SK-N-SH (cell line): ENCODE measurements at regions not wholly inside any gene's neighbourhood (a gene's known extent, or its start where the extent isn't known, plus 50 kb on each side); places are given as distances from the start of the nearest gene placed in this dataset.

Experiments
- CTCF ChIA-PET: fragments of 300-600, 350-600 bp; formaldehyde crosslinking; extraction: SDS; loops from one replicate; lab custom pipeline; 2021; lab: Yijun Ruan, JAX
- POLR2A ChIA-PET: fragments of 350-600 bp; sonication (Branson Sonifier 250); formaldehyde crosslinking; extraction: SDS; loops from one replicate; lab custom pipeline; 2020; ENCODE audit warnings: antibody characterized with exemption, inconsistent platforms; lab: Yijun Ruan, JAX
- DNase-seq: peaks from one replicate; pipeline ENCODE4 v3.0.0; 2012
- H2AFZ ChIP-seq: fragments of 200-600 bp; sonication (generic); 2 replicates; pipeline ENCODE4 v1.8.1; 2016; ENCODE audit warnings: antibody characterized with exemption, mild to moderate bottlenecking, low read depth
- H3F3A ChIP-seq: fragments of 200-600 bp; sonication (generic); replicated peaks from 2 replicates; pipeline ENCODE3; 2016; ENCODE audit warnings: antibody characterized with exemption, mild to moderate bottlenecking; ENCODE audit not compliant: insufficient read depth
- H3K27ac ChIP-seq, 2 experiments: fragments of 200-500 bp in 1 of 2; fragments of 200-600 bp in 1 of 2; sonication (Bioruptor generic) in 1 of 2; sonication (generic), shearing (Covaris generic) in 1 of 2; 2 replicates each; pipeline versions ENCODE4 v1.5.1 to v1.6.1; 2014 to 2016; ENCODE audit warnings: low read depth in 2 of 2, inconsistent platforms in 1 of 2, low read length in 1 of 2, mild to moderate bottlenecking in 1 of 2, mixed read lengths in 1 of 2
- H3K27me3 ChIP-seq: fragments of 200-600 bp; sonication (generic), shearing (Covaris generic); 2 replicates; pipeline ENCODE4 v1.6.1; 2016; ENCODE audit warnings: mixed run types; ENCODE audit not compliant: insufficient read depth
- H3K36me3 ChIP-seq, 2 experiments: fragments of 200-500 bp in 1 of 2; fragments of 200-600 bp in 1 of 2; sonication (Bioruptor generic) in 1 of 2; sonication (generic) in 1 of 2; replicated peaks in 1 of 2; 2 replicates each; pipeline versions ENCODE3 to v1.5.1; 2014 to 2016; ENCODE audit warnings: low read length in 1 of 2, mild to moderate bottlenecking in 1 of 2; ENCODE audit not compliant: insufficient read depth in 2 of 2, control insufficient read depth in 1 of 2
- H3K4me1 ChIP-seq, 2 experiments: fragments of 200-500 bp in 1 of 2; fragments of 200-600 bp in 1 of 2; sonication (Bioruptor generic) in 1 of 2; sonication (generic), shearing (Covaris generic) in 1 of 2; 2 replicates each; pipeline versions ENCODE4 v1.5.1 to v1.6.1; 2014 to 2016; ENCODE audit warnings: low read depth in 1 of 2, low read length in 1 of 2, mixed run types in 1 of 2; ENCODE audit not compliant: insufficient read depth in 2 of 2, control insufficient read depth in 1 of 2
- H3K4me2 ChIP-seq: fragments of 200-600 bp; sonication (generic), shearing (Covaris generic); 2 replicates; pipeline ENCODE4 v1.6.1; 2017; ENCODE audit warnings: mixed run types
- H3K4me3 ChIP-seq, 2 experiments: fragments of 200-500 bp in 1 of 2; fragments of 200-600 bp in 1 of 2; sonication (Bioruptor generic) in 1 of 2; sonication (generic), shearing (Covaris generic) in 1 of 2; 2 replicates each; pipeline versions ENCODE4 v1.5.1 to v1.8.1; 2014 to 2016; ENCODE audit warnings: low read depth in 2 of 2, inconsistent platforms in 1 of 2, low read length in 1 of 2, mild to moderate bottlenecking in 1 of 2, mixed read lengths in 1 of 2, moderate library complexity in 1 of 2
- H3K79me2 ChIP-seq: fragments of 200-600 bp; sonication (generic); 2 replicates; pipeline ENCODE4 v1.8.1; 2017; ENCODE audit warnings: mild to moderate bottlenecking; ENCODE audit not compliant: insufficient read depth
- H3K9ac ChIP-seq: fragments of 200-600 bp; sonication (generic); 2 replicates; pipeline ENCODE4 v1.6.1; 2017; ENCODE audit warnings: mixed run types
- H3K9me2 ChIP-seq: fragments of 200-600 bp; sonication (generic); 2 replicates; pipeline ENCODE4 v1.6.1; 2017; ENCODE audit warnings: mixed run types
- H3K9me3 ChIP-seq: fragments of 200-600 bp; sonication (generic); 2 replicates; pipeline ENCODE4 v1.6.1; 2017; ENCODE audit warnings: mixed run types, mild to moderate bottlenecking, moderate library complexity
- H4K20me1 ChIP-seq: fragments of 200-600 bp; sonication (generic); 2 replicates; pipeline ENCODE4 v1.6.1; 2017; ENCODE audit warnings: mild to moderate bottlenecking, mixed run types; ENCODE audit not compliant: insufficient read depth
- FOSL2 ChIP-seq: IDR thresholded peaks from 2 replicates; pipeline ENCODE4 v1.4.0; 2012; ENCODE audit warnings: low read depth, mild to moderate bottlenecking, moderate library complexity, borderline replicate concordance
- GABPA ChIP-seq: IDR thresholded peaks from 2 replicates; pipeline ENCODE4 v1.4.0; 2012; ENCODE audit warnings: low read depth, mild to moderate bottlenecking
- GATA2 ChIP-seq: sonication (generic); formaldehyde crosslinking; IDR thresholded peaks from 2 replicates; pipeline ENCODE4 v1.5.0; 2020; ENCODE audit warnings: mild to moderate bottlenecking, missing genetic modification reagents
- JUND ChIP-seq: IDR thresholded peaks from 2 replicates; pipeline ENCODE4 v1.4.0; 2012
- MAX ChIP-seq: IDR thresholded peaks from 2 replicates; pipeline ENCODE4 v1.4.0; 2012; ENCODE audit warnings: low read depth
- MEF2A ChIP-seq: IDR thresholded peaks from 2 replicates; pipeline ENCODE4 v1.4.0; 2012; ENCODE audit warnings: low read depth, borderline replicate concordance
- RCOR1 ChIP-seq: fragments of 150-350 bp; IDR thresholded peaks from 2 replicates; pipeline ENCODE4 v1.6.1; 2017; ENCODE audit warnings: antibody characterized with exemption, low read length
- RFX5 ChIP-seq: IDR thresholded peaks from 2 replicates; pipeline ENCODE4 v1.6.1; 2012; ENCODE audit warnings: mild to moderate bottlenecking, improper control_type of control experiment, low read length
- SIN3A ChIP-seq: IDR thresholded peaks from 2 replicates; pipeline ENCODE4 v1.6.1; 2012; ENCODE audit warnings: low read depth, mild to moderate bottlenecking, low read length, moderate library complexity, borderline replicate concordance
- SMC3 ChIP-seq: IDR thresholded peaks from 2 replicates; pipeline ENCODE4 v1.6.1; 2012; ENCODE audit warnings: low read depth, low read length, improper control_type of control experiment
- USF2 ChIP-seq: fragments of 150-350 bp; IDR thresholded peaks from 2 replicates; pipeline ENCODE4 v1.6.1; 2017; ENCODE audit warnings: antibody characterized with exemption, low read length, low read depth, borderline replicate concordance
- YY1 ChIP-seq: IDR thresholded peaks from 2 replicates; pipeline ENCODE4 v1.4.0; 2012; ENCODE audit warnings: low read depth, mild to moderate bottlenecking
- WGBS: methylation state at CpG from one replicate; pipeline ENCODE4 v1.1.6; 2017; ENCODE audit warnings: low lambda C conversion rate; 5-methylcytosine and 5-hydroxymethylcytosine counted together
- TF ChIP-seq, protein P1 (sequence below): IDR thresholded peaks from 2 replicates; pipeline ENCODE4 v1.6.1; 2012; ENCODE audit warnings: mild to moderate bottlenecking, low read depth, low read length, moderate library complexity

DNA sequence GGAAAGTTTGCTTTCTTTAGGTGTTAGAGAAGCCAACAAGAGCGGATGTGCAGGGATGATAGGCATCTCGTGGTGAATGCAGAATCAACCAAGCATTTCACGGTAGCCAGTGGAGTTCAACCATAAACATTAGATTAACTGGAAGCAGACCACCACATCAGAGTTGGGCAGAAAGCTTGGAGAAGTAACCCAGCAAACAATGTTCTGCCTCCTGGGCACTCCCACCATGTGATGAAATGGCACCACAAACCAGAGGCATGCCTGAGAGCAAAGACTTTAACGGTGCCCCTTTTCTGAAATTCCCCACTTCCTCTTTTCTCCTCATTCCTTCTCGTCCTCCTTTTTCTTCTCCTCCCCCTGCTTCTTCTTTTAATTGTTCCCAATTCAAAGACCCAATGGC is 193.5 kb upstream of the ANKFN1 start:
- Histone ChIP-seq H3K4me2 (no peak overlapping the region), H3K79me2 (no peaks in the 10 kb centered on the region), H3K9ac (no peak overlapping the region), H3K36me3 (no peaks in the 10 kb centered on the region), H3K27me3 (0 out of 2 replicates have a peak, but pooled peaks cover 1% of the 10 kb centered on the region), H2AFZ (no peak overlapping the region), H4K20me1 (no peaks in the 10 kb centered on the region), H3K4me3 (no peak overlapping the region), H3K9me3 (no peaks in the 10 kb centered on the region), H3K4me1 (no peaks in the 10 kb centered on the region), H3K9me2 (no peaks in the 10 kb centered on the region), H3K27ac (no peak overlapping the region), H3F3A (no peaks in the 10 kb centered on the region)
- CTCF ChIA-PET = no interaction called here
- TF ChIP-seq JUND (no peak), SMC3 (no peak)
- no peak for DNase-seq
- POLR2A ChIA-PET = no interaction called here
- WGBS = 1% methylated on average over 5 of the region's 5 CpGs

GRCh38 chr17:55961386-55961785 is 191.9 kb upstream of the ANKFN1 start:
- H3K4me1 ChIP-seq = no peaks in the 10 kb centered on the region
- WGBS = 30% methylated on average over 3 of the region's 3 CpGs
- no peaks in the 10 kb centered on the region for H3K36me3 ChIP-seq
- POLR2A ChIA-PET = no interaction called here
- no peak overlapping the region for H2AFZ ChIP-seq
- H3K4me3 ChIP-seq = no peak overlapping the region
- no peak overlapping the region for H3K4me2 ChIP-seq
- TF ChIP-seq GABPA (no peak), SIN3A (no peak), FOSL2 (no peak), MAX (no peak), YY1 (no peak), USF2 (no peak), GATA2 (CRISPR knock-in tag) (no peak), RFX5 (no peak), MEF2A (no peak), RCOR1 (no peak)
- TF ChIP-seq, protein P1, sequence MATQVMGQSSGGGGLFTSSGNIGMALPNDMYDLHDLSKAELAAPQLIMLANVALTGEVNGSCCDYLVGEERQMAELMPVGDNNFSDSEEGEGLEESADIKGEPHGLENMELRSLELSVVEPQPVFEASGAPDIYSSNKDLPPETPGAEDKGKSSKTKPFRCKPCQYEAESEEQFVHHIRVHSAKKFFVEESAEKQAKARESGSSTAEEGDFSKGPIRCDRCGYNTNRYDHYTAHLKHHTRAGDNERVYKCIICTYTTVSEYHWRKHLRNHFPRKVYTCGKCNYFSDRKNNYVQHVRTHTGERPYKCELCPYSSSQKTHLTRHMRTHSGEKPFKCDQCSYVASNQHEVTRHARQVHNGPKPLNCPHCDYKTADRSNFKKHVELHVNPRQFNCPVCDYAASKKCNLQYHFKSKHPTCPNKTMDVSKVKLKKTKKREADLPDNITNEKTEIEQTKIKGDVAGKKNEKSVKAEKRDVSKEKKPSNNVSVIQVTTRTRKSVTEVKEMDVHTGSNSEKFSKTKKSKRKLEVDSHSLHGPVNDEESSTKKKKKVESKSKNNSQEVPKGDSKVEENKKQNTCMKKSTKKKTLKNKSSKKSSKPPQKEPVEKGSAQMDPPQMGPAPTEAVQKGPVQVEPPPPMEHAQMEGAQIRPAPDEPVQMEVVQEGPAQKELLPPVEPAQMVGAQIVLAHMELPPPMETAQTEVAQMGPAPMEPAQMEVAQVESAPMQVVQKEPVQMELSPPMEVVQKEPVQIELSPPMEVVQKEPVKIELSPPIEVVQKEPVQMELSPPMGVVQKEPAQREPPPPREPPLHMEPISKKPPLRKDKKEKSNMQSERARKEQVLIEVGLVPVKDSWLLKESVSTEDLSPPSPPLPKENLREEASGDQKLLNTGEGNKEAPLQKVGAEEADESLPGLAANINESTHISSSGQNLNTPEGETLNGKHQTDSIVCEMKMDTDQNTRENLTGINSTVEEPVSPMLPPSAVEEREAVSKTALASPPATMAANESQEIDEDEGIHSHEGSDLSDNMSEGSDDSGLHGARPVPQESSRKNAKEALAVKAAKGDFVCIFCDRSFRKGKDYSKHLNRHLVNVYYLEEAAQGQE = no peak
- TF ChIP-seq, all 33 proteins: peak for 0
- Histone ChIP-seq H3K79me2 (no peaks in the 10 kb centered on the region), H3K27me3 (no peaks in the 10 kb centered on the region), H3K9ac (no peak overlapping the region), H3K9me3 (no peaks in the 10 kb centered on the region), H3K27ac (no peak overlapping the region), H3K9me2 (no peaks in the 10 kb centered on the region), H3F3A (no peaks in the 10 kb centered on the region), H4K20me1 (no peaks in the 10 kb centered on the region)
- DNase-seq = no peak
- CTCF ChIA-PET = no interaction called here
